ENCODE measurements at regions not wholly inside any gene's neighbourhood (a gene's known extent, or its start where the extent isn't known, plus 50 kb on each side); places are given as distances from the start of the nearest gene placed in this dataset.

- H3K27me3 ChIP-seq (replicated peaks in 1 of 4; ENCODE audit: control insufficient read depth in 3 of 4, extremely low read depth in 1 of 4, insufficient read depth in 3 of 4, low read length in 3 of 4) = no peaks in the 10 kb centered on the region
- no peak overlapping the region for H3K23ac ChIP-seq (ENCODE audit: insufficient read length)
- H2AK5ac ChIP-seq (ENCODE audit: low read depth, low read length) = no peak overlapping the region
- H4K20me1 ChIP-seq (replicated peaks in 1 of 2; ENCODE audit: control insufficient read depth in 1 of 2, insufficient read depth in 2 of 2, low read length in 2 of 2) = no peaks in the 10 kb centered on the region
- no peak overlapping the region for H3K56ac ChIP-seq (replicated peaks; ENCODE audit: insufficient read length, low read depth, low read length)
- peak overlapping the region in 1 of 4 experiments; percentile 1; a peak in 1 of 8 replicates for H3K4me3 ChIP-seq (ENCODE audit: extremely low read depth in 1 of 4, insufficient read depth in 2 of 4, low read depth in 3 of 4, low read length in 4 of 4)
- 0 out of 2 replicates have a peak overlapping the region, but pooled peaks have one; percentile 36 for H2BK5ac ChIP-seq (ENCODE audit: low read depth, low read length)
- H2BK20ac ChIP-seq (ENCODE audit: low read length) = no peak overlapping the region
- no peak overlapping the region for H3K18ac ChIP-seq (ENCODE audit: extremely low read depth, low read length)
- H4K8ac ChIP-seq (ENCODE audit: extremely low read depth, insufficient read depth, low read length) = no peak overlapping the region
- peak overlapping the region; percentile 45; the same call in 1 of the 2 replicates for H2AFZ ChIP-seq (ENCODE audit: low read length)
- no peak overlapping the region for H2BK15ac ChIP-seq (ENCODE audit: low read length)
- no peaks in the 10 kb centered on the region for H3K23me2 ChIP-seq (ENCODE audit: low read depth, low read length)
- H3K79me1 ChIP-seq (ENCODE audit: low read depth, low read length) = no peaks in the 10 kb centered on the region
- FAIRE-seq = peak; percentile 84
- H3K9ac ChIP-seq (replicated peaks in 1 of 4; ENCODE audit: extremely low read depth in 1 of 4, low read depth in 3 of 4, low read length in 3 of 4) = no peak overlapping the region; a peak in 1 of 7 replicates
- H2BK120ac ChIP-seq (replicated peaks; ENCODE audit: low read depth, low read length) = no peak overlapping the region
- H4K91ac ChIP-seq (replicated peaks; ENCODE audit: insufficient read length, low read length) = no peak overlapping the region
- H3K4me1 ChIP-seq (replicated peaks in 1 of 4; ENCODE audit: control insufficient read depth in 3 of 4, insufficient read depth in 4 of 4, low read length in 3 of 4) = peaks cover 2 to 9% (median 8%) of the 10 kb centered on the region in 4 experiments; a peak in 5 of 7 replicates
- no peak overlapping the region for H2BK12ac ChIP-seq (ENCODE audit: low read depth, low read length)
- POLR2A ChIA-PET (ENCODE audit: partially characterized antibody) = no interaction called here
- no peak overlapping the region for H3K14ac ChIP-seq (ENCODE audit: insufficient read length)
- H3K79me2 ChIP-seq (ENCODE audit: control insufficient read depth in 1 of 2, insufficient read depth in 2 of 2, low read length in 2 of 2) = no peaks in the 10 kb centered on the region
- no peak overlapping the region for H4K5ac ChIP-seq (ENCODE audit: insufficient read length, low read depth, low read length)
- WGBS, 2 experiments (ENCODE audit: extremely low coverage in 1 of 2, insufficient coverage in 1 of 2, insufficient read length in 1 of 2, insufficient replicate concordance in 2 of 2, low coverage in 1 of 2, low lambda C conversion rate in 2 of 2, missing lambda C conversion rate in 1 of 2) = 16% methylated on average over 2 of the region's 2 CpGs; no CpG with 5 or more reads in 1 of the 2 experiments
- CTCF ChIA-PET (ENCODE audit: partially characterized antibody) = interaction anchor here (1.0 to 3.1 kb wide), 4 partner anchors 10 to 132 kb away, joined by 3 to 9 read pairs (median 4); no protein-coding TSS in a partner anchor
- peak; percentile 19 to 45 for DNase-seq (ENCODE audit: low read depth in 1 of 2, low spot score in 2 of 2)
- H3K27ac ChIP-seq (ENCODE audit: low read depth, low read length) = no peak overlapping the region; the same call in 1 of the 2 replicates
- peak overlapping the region; percentile 25 to 36 for H3K4me2 ChIP-seq (ENCODE audit: insufficient read depth in 1 of 2, low read depth in 2 of 2, low read length in 2 of 2)
- H3K36me3 ChIP-seq (ENCODE audit: control insufficient read depth in 2 of 4, insufficient read depth in 4 of 4, low read length in 3 of 4) = no peaks in the 10 kb centered on the region
- H3K9me3 ChIP-seq (ENCODE audit: insufficient read depth in 2 of 2, low read depth in 1 of 2, low read length in 1 of 2) = no peaks in the 10 kb centered on the region; a peak in 1 of 4 replicates
- no peak overlapping the region for H3K4ac ChIP-seq (replicated peaks; ENCODE audit: insufficient read length, low read depth, low read length)
- TF ChIP-seq MAFK (IDR thresholded peaks at IDR 0.05; ENCODE audit: low read depth, low read length) (no peak), GABPA (IDR thresholded peaks at IDR 0.05; ENCODE audit: borderline replicate concordance, insufficient read depth, low read length) (no peak), POLR2AphosphoS5 (IDR thresholded peaks at IDR 0.05; ENCODE audit: low read depth, low read length) (no peak), CTBP2 (IDR thresholded peaks at IDR 0.05; ENCODE audit: borderline replicate concordance, insufficient read depth, insufficient read length, low read length) (no peak), ATF2 (IDR thresholded peaks at IDR 0.05; ENCODE audit: low read length) (no peak)
Measured at GRCh38 chr4:11821772-11822430, 393.2 kb upstream of the HS3ST1 start.
